Stomach (tissue), 8 donors: ENCODE measurements at regions not wholly inside any gene's neighbourhood (a gene's known extent, or its start where the extent isn't known, plus 50 kb on each side); places are given as distances from the start of the nearest gene placed in this dataset.

ENCODE experiments used
- DNase-seq, 2 donors: peaks; one replicate each; pipeline versions ENCODE4 v3.0.0 to v3.0.0-alpha.2; 2013 to 2019
- H3K27ac ChIP-seq, 5 donors: fragments of 200-600 bp in 4 of 5; sonication (generic) in 4 of 5; one replicate each; pipeline ENCODE4 v1.5.1; 2013 to 2019; ENCODE audit warnings: mild to moderate bottlenecking in 1 of 5, moderate library complexity in 1 of 5
- H3K27me3 ChIP-seq, 3 donors: fragments of 200-600 bp; sonication (generic); one replicate each; pipeline ENCODE4 v1.5.1; 2017 to 2019; ENCODE audit warnings: mixed run types in 1 of 3
- H3K36me3 ChIP-seq, 4 donors: fragments of 200-600 bp; sonication (generic); 1 replicate in 3 of 4; 2 replicates in 1 of 4; pipeline ENCODE4 v1.5.1; 2016 to 2019
- H3K4me1 ChIP-seq, 4 donors: fragments of 200-600 bp; sonication (generic); one replicate each; pipeline ENCODE4 v1.5.1; 2016 to 2019
- H3K4me3 ChIP-seq, 4 donors: fragments of 200-600 bp; sonication (generic) in 3 of 4; one replicate each; pipeline ENCODE4 v1.5.1; 2016 to 2019; ENCODE audit warnings: mild to moderate bottlenecking in 1 of 4
- H3K9me3 ChIP-seq, 4 donors: fragments of 200-600 bp; sonication (generic); one replicate each; pipeline ENCODE4 v1.5.1; 2016 to 2019
- EP300 ChIP-seq: sonication (generic); formaldehyde crosslinking; IDR thresholded peaks from one replicate; pipeline ENCODE4 v1.6.1; 2017; ENCODE audit warnings: antibody characterized with exemption
- POLR2A ChIP-seq, 4 donors: fragments of 450-650 bp; IDR thresholded peaks; one replicate each; pipeline ENCODE4 v1.6.1; 2016; ENCODE audit warnings: antibody characterized with exemption in 4 of 4, control low read depth in 2 of 4, mild to moderate bottlenecking in 1 of 4, moderate library complexity in 1 of 4
- POLR2AphosphoS5 ChIP-seq, 3 donors: sonication (generic); formaldehyde crosslinking; IDR thresholded peaks; one replicate each; pipeline ENCODE4 v1.6.1; 2016; ENCODE audit warnings: antibody characterized with exemption in 3 of 3
- WGBS, 5 donors: extraction: QIAGEN DNeasy Blood & Tissue Kit in 3 of 5; methylation state at CpG; one replicate each; pipeline versions ENCODE4 v1.1.5 to v1.1.7; 2013 to 2018; 5-methylcytosine and 5-hydroxymethylcytosine counted together
- intact Hi-C: fragments of 100-400 bp; cut with DNase I; formaldehyde crosslinking; loops from one replicate; pipeline ENCODE4 v1.15.1; 2023; ENCODE audit warnings: low total_unique reads
- TF ChIP-seq, protein P1 (sequence below), 7 experiments: fragments of 450-650 bp in 4 of 7; fragments of 200-600 bp in 3 of 7; sonication (generic) in 3 of 7; IDR thresholded peaks; one replicate each; pipeline ENCODE4 v1.5.1; 2016 to 2019; ENCODE audit warnings: antibody characterized with exemption in 7 of 7, control low read depth in 2 of 7, mild to moderate bottlenecking in 1 of 7
- donor health status: healthy with polysubstance abuse.
- donor health status: Bipolar disorder and iron deficiency.
- donor health status: healthy.

GRCh38 chr3:1783995-1784394 lies 314.7 kb upstream of the CNTN4 start:
- intact Hi-C loops = no loop called here
- TF ChIP-seq, protein P1, sequence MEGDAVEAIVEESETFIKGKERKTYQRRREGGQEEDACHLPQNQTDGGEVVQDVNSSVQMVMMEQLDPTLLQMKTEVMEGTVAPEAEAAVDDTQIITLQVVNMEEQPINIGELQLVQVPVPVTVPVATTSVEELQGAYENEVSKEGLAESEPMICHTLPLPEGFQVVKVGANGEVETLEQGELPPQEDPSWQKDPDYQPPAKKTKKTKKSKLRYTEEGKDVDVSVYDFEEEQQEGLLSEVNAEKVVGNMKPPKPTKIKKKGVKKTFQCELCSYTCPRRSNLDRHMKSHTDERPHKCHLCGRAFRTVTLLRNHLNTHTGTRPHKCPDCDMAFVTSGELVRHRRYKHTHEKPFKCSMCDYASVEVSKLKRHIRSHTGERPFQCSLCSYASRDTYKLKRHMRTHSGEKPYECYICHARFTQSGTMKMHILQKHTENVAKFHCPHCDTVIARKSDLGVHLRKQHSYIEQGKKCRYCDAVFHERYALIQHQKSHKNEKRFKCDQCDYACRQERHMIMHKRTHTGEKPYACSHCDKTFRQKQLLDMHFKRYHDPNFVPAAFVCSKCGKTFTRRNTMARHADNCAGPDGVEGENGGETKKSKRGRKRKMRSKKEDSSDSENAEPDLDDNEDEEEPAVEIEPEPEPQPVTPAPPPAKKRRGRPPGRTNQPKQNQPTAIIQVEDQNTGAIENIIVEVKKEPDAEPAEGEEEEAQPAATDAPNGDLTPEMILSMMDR (IDR thresholded peaks at IDR 0.05) = no peak
- TF ChIP-seq EP300 (no peak), POLR2AphosphoS5 (IDR thresholded peaks at IDR 0.05) (no peak), POLR2A (IDR thresholded peaks at IDR 0.05) (no peak)

GRCh38 chr3:1787094-1787493 lies 311.6 kb upstream of the CNTN4 start:
- Histone ChIP-seq H3K27ac (no peak overlapping the region), H3K9me3 (peaks cover 0 to 3% (median 0%) of the 10 kb centered on the region in 4 donors), H3K36me3 (no peaks in the 10 kb centered on the region), H3K27me3 (no peaks in the 10 kb centered on the region), H3K4me1 (no peaks in the 10 kb centered on the region), H3K4me3 (no peak overlapping the region)
- TF ChIP-seq EP300 (no peak), POLR2A (IDR thresholded peaks at IDR 0.05) (no peak), POLR2AphosphoS5 (IDR thresholded peaks at IDR 0.05) (no peak)
- TF ChIP-seq, protein P1 (IDR thresholded peaks at IDR 0.05) = no peak
- intact Hi-C loops = no loop called here
- WGBS, 5 donors = 70 to 79% (median 73%) methylated on average over 3 of the region's 3 CpGs
- no peak for DNase-seq

More at GRCh38 chr3:1783995-1784394, 314.7 kb upstream of the CNTN4 start:
- 48 to 59% (median 57%) methylated on average over 3 of the region's 3 CpGs for WGBS, 5 donors
- Histone ChIP-seq H3K9me3 (peaks cover 0 to 3% (median 0%) of the 10 kb centered on the region in 4 donors), H3K27ac (no peak overlapping the region), H3K4me3 (no peak overlapping the region), H3K36me3 (no peaks in the 10 kb centered on the region), H3K27me3 (no peaks in the 10 kb centered on the region), H3K4me1 (no peaks in the 10 kb centered on the region)
- no peak for DNase-seq

DNA sequence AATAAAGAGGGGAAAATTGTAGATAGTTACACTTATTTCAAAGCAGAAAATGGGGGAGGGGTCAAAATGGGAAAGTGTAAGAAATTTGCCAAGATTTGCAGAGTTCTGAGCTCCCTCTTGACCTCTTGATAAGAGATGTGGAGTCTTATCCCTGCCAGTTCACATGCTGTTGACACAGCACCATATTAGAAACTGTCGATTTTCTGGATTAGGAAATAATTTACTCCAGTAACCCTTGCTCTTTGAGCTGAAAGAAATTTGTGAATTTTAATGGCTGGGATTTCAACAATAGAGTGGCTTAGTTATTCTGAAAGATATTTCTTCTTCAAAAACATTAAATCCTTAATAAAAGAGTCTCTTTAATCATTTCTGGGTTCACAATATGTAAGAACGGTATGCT lies 306.2 kb upstream of the CNTN4 start:
- intact Hi-C loops = no loop called here
- H3K27ac ChIP-seq = no peak overlapping the region
- no peak overlapping the region for H3K4me3 ChIP-seq
- H3K36me3 ChIP-seq = no peaks in the 10 kb centered on the region
- 62 to 72% (median 67%) methylated on average over 2 of the region's 2 CpGs for WGBS, 5 donors
- no peak for TF ChIP-seq POLR2A (IDR thresholded peaks at IDR 0.05)
- no peak for TF ChIP-seq POLR2AphosphoS5 (IDR thresholded peaks at IDR 0.05)
- no peaks in the 10 kb centered on the region for H3K9me3 ChIP-seq
- no peaks in the 10 kb centered on the region for H3K4me1 ChIP-seq
- DNase-seq = no peak
- no peaks in the 10 kb centered on the region for H3K27me3 ChIP-seq

- no peak overlapping the region for H3K4me3 ChIP-seq
- no peaks in the 10 kb centered on the region for H3K27me3 ChIP-seq
- H3K9me3 ChIP-seq = peaks cover 0 to 10% (median 0%) of the 10 kb centered on the region in 4 donors
- no peaks in the 10 kb centered on the region for H3K4me1 ChIP-seq
- no peak overlapping the region for H3K27ac ChIP-seq
- TF ChIP-seq, protein P1 (IDR thresholded peaks at IDR 0.05) = no peak
- TF ChIP-seq POLR2AphosphoS5 (IDR thresholded peaks at IDR 0.05) = no peak
- no peak for TF ChIP-seq POLR2A (IDR thresholded peaks at IDR 0.05)
- no peak for TF ChIP-seq EP300
- H3K36me3 ChIP-seq = no peaks in the 10 kb centered on the region
- no peak for DNase-seq
- intact Hi-C loops = no loop called here
- 84 to 89% (median 88%) methylated on average over 10 of the region's 10 CpGs for WGBS, 5 donors
These were observed 299.8 kb upstream of the CNTN4 start for GRCh38 chr3:1798711-1799405.

GRCh38 chr3:1805331-1805730 lies 293.3 kb upstream of the CNTN4 start:
- no peak overlapping the region for H3K4me3 ChIP-seq
- no peak overlapping the region for H3K27ac ChIP-seq
- no peak for DNase-seq
- no peaks in the 10 kb centered on the region for H3K27me3 ChIP-seq
- H3K36me3 ChIP-seq = no peaks in the 10 kb centered on the region
- TF ChIP-seq EP300 (no peak), POLR2AphosphoS5 (IDR thresholded peaks at IDR 0.05) (no peak), POLR2A (IDR thresholded peaks at IDR 0.05) (no peak)
- TF ChIP-seq, protein P1 (IDR thresholded peaks at IDR 0.05) = no peak
- 78 to 96% (median 87%) methylated on average over 3 of the region's 3 CpGs for whole genome bisulfite sequencing, 5 donors
- peaks cover 4 to 60% (median 22%) of the 10 kb centered on the region in 4 donors for H3K9me3 ChIP-seq
- H3K4me1 ChIP-seq = no peaks in the 10 kb centered on the region
- intact Hi-C loops = no loop called here
